Caco-2 (cell line): ENCODE measurements at regions not wholly inside any gene's neighbourhood (a gene's known extent, or its start where the extent isn't known, plus 50 kb on each side); places are given as distances from the start of the nearest gene placed in this dataset.

Experiments
- BruUV-seq: library from RNA; stranded (reverse); fragments of 400-500 nt; replicated peaks from 2 replicates; lab custom pipeline; 2021; lab: Mats Ljungman, UMichigan
- CTCF ChIA-PET: fragments of 300-600 bp; sonication (Branson Sonifier 250); formaldehyde crosslinking; loops from one replicate; lab custom pipeline; 2022; ENCODE audit warnings: antibody characterized with exemption; lab: Charles Lee
- POLR2A ChIA-PET: fragments of 300-600 bp; sonication (Branson Sonifier 250); formaldehyde crosslinking; loops from one replicate; lab custom pipeline; 2022; ENCODE audit warnings: antibody characterized with exemption; lab: Charles Lee
- DNase-seq, 2 experiments: peaks; one replicate each; pipeline versions ENCODE4 v3.0.0 to v3.0.0-alpha.2; 2020 to 2022
- H3K27me3 ChIP-seq: replicated peaks from 2 replicates; pipeline ENCODE4 v1.6.0; 2011; ENCODE audit warnings: low read length; ENCODE audit not compliant: control insufficient read depth, insufficient read depth
- H3K36me3 ChIP-seq: 2 replicates; pipeline ENCODE4 v1.5.1; 2011; ENCODE audit warnings: low read length; ENCODE audit not compliant: control insufficient read depth, insufficient read depth
- H3K4me1 ChIP-seq: fragments of 250-450 bp; sonication (Bioruptor Pico); 2 replicates; pipeline ENCODE4 v1.5.1; 2020; ENCODE audit warnings: mild to moderate bottlenecking
- H3K4me3 ChIP-seq: 2 replicates; pipeline ENCODE4 v1.5.1; 2011; ENCODE audit warnings: low read depth, mild to moderate bottlenecking, control low read depth, low read length
- H3K9me3 ChIP-seq: fragments of 250-450 bp; sonication (Bioruptor Pico); 2 replicates; pipeline ENCODE4 v1.5.1; 2020; ENCODE audit warnings: mild to moderate bottlenecking, moderate library complexity
- H3K27ac Mint-ChIP-seq: one replicate; pipeline ENCODE4 v1.8.0; 2022; ENCODE audit warnings: mixed read lengths; ENCODE audit not compliant: unreplicated experiment
- H3K27me3 Mint-ChIP-seq: one replicate; pipeline ENCODE4 v1.8.0; 2022; ENCODE audit warnings: mixed read lengths; ENCODE audit not compliant: insufficient read depth, unreplicated experiment
- H3K36me3 Mint-ChIP-seq: one replicate; pipeline ENCODE4 v1.8.0; 2022; ENCODE audit warnings: mild to moderate bottlenecking, mixed read lengths; ENCODE audit not compliant: insufficient read depth, unreplicated experiment
- H3K4me1 Mint-ChIP-seq: one replicate; pipeline ENCODE4 v1.8.0; 2022; ENCODE audit warnings: low read depth, mixed read lengths; ENCODE audit not compliant: unreplicated experiment
- H3K4me3 Mint-ChIP-seq: one replicate; pipeline ENCODE4 v1.8.0; 2022; ENCODE audit warnings: mild to moderate bottlenecking, moderate library complexity, mixed read lengths; ENCODE audit not compliant: unreplicated experiment
- H3K9me3 Mint-ChIP-seq: one replicate; pipeline ENCODE4 v1.8.0; 2022; ENCODE audit warnings: mixed read lengths; ENCODE audit not compliant: unreplicated experiment
- CTCF ChIP-seq, 2 experiments: fragments of 200-600 bp in 1 of 2; IDR thresholded peaks; 1 replicate in 1 of 2; 2 replicates in 1 of 2; pipeline versions ENCODE4 v1.5.1 to v1.8.0; 2011 to 2022; ENCODE audit warnings: antibody characterized with exemption in 1 of 2, control low read depth in 1 of 2, inconsistent platforms in 1 of 2, low read depth in 1 of 2, low read length in 1 of 2, mild to moderate bottlenecking in 1 of 2, moderate library complexity in 1 of 2; ENCODE audit not compliant: insufficient read depth in 1 of 2, severe bottlenecking in 1 of 2, unreplicated experiment in 1 of 2
- intact Hi-C: fragments of 100-400 bp; cut with micrococcal nuclease; formaldehyde crosslinking; loops from one replicate; pipeline ENCODE4 v1.10.0; 2022; ENCODE audit not compliant: unreplicated experiment

- no peak overlapping the region for H3K4me3 Mint-ChIP-seq
- Histone ChIP-seq H3K27me3 (no peaks in the 10 kb centered on the region), H3K9me3 (no peaks in the 10 kb centered on the region), H3K4me1 (no peaks in the 10 kb centered on the region), H3K36me3 (no peaks in the 10 kb centered on the region), H3K4me3 (no peak overlapping the region)
- ChIA-PET POLR2A (no interaction called here), CTCF (no interaction called here)
- no peaks in the 10 kb centered on the region for H3K36me3 Mint-ChIP-seq
- H3K4me1 Mint-ChIP-seq, result no peaks in the 10 kb centered on the region
- no peak for DNase-seq
- H3K27me3 Mint-ChIP-seq, result peaks cover 7% of the 10 kb centered on the region
- BruUV-seq, result no TSS peak
- intact Hi-C loops, result no loop called here
- no peak overlapping the region for H3K27ac Mint-ChIP-seq
- TF ChIP-seq CTCF (IDR thresholded peaks at IDR 0.05; ENCODE audit: insufficient read depth in 1 of 2, low read depth in 1 of 2, low read length in 1 of 2, severe bottlenecking in 1 of 2, unreplicated experiment in 1 of 2), result no peak
- H3K9me3 Mint-ChIP-seq, result no peaks in the 10 kb centered on the region
Observed at GRCh38 chr14:100468557-100468956, 118.7 kb downstream of the BEGAIN start.

- H3K36me3 Mint-ChIP-seq, result no peaks in the 10 kb centered on the region
- no peak overlapping the region for H3K27ac Mint-ChIP-seq
- intact Hi-C loops, result no loop called here
- no peaks in the 10 kb centered on the region for H3K27me3 Mint-ChIP-seq
- ChIA-PET POLR2A (no interaction called here), CTCF (interaction anchor here (1.0 kb wide), 1 partner anchor 85 kb away, joined by 3 read pairs; no protein-coding TSS in a partner anchor)
- Histone ChIP-seq H3K4me3 (no peak overlapping the region), H3K4me1 (no peaks in the 10 kb centered on the region), H3K27me3 (no peaks in the 10 kb centered on the region), H3K36me3 (no peaks in the 10 kb centered on the region), H3K9me3 (no peaks in the 10 kb centered on the region)
- no peak for DNase-seq
- no peaks in the 10 kb centered on the region for H3K4me1 Mint-ChIP-seq
- no peak overlapping the region for H3K4me3 Mint-ChIP-seq
- no peak for TF ChIP-seq CTCF (IDR thresholded peaks at IDR 0.05; ENCODE audit: insufficient read depth in 1 of 2, low read depth in 1 of 2, low read length in 1 of 2, severe bottlenecking in 1 of 2, unreplicated experiment in 1 of 2)
- H3K9me3 Mint-ChIP-seq, result no peaks in the 10 kb centered on the region
- BruUV-seq, result no TSS peak
Observed at GRCh38 chr14:100469632-100470522, 117.3 kb downstream of the BEGAIN start.

GRCh38 chr14:100470523-100470897, 116.7 kb downstream of the BEGAIN start:
- no peaks in the 10 kb centered on the region for H3K27me3 Mint-ChIP-seq
- ChIA-PET POLR2A (no interaction called here), CTCF (interaction anchor here (1.0 kb wide), 1 partner anchor 85 kb away, joined by 3 read pairs; no protein-coding TSS in a partner anchor)
- H3K36me3 Mint-ChIP-seq, result no peaks in the 10 kb centered on the region
- H3K9me3 Mint-ChIP-seq, result no peaks in the 10 kb centered on the region
- BruUV-seq, result no TSS peak
- H3K36me3 ChIP-seq, result no peaks in the 10 kb centered on the region
- H3K4me3 Mint-ChIP-seq, result no peak overlapping the region
- TF ChIP-seq CTCF (IDR thresholded peaks at IDR 0.05; ENCODE audit: insufficient read depth in 1 of 2, low read depth in 1 of 2, low read length in 1 of 2, severe bottlenecking in 1 of 2, unreplicated experiment in 1 of 2), result no peak
- H3K4me1 Mint-ChIP-seq, result no peaks in the 10 kb centered on the region
- no peak overlapping the region for H3K4me3 ChIP-seq
- no peaks in the 10 kb centered on the region for H3K27me3 ChIP-seq
- H3K9me3 ChIP-seq, result no peaks in the 10 kb centered on the region
- intact Hi-C loops, result no loop called here
- H3K27ac Mint-ChIP-seq, result no peak overlapping the region
- no peaks in the 10 kb centered on the region for H3K4me1 ChIP-seq
- DNase-seq, result no peak
